ENCODE measurements at regions not wholly inside any gene's neighbourhood (a gene's known extent, or its start where the extent isn't known, plus 50 kb on each side); places are given as distances from the start of the nearest gene placed in this dataset.

- H3K4me3 Mint-ChIP-seq: no peak overlapping the region
- 80% methylated on average over 14 of the region's 15 CpGs for WGBS (ENCODE audit: insufficient coverage)
Observed at GRCh38 chr7:24141874-24142509, 142.0 kb upstream of the NPY start.

GRCh38 chr7:24143547-24143946 lies 140.4 kb upstream of the NPY start:
- no peaks in the 10 kb centered on the region for H3K4me1 ChIP-seq (ENCODE audit: control insufficient read depth in 1 of 2, insufficient read depth in 2 of 2, low read length in 2 of 2)
- intact Hi-C loops (cut with micrococcal nuclease): no loop called here
- no peak overlapping the region for H3K9ac ChIP-seq (ENCODE audit: insufficient read depth, low read length, poor library complexity, severe bottlenecking)
- no peaks in the 10 kb centered on the region for H3K27me3 ChIP-seq (ENCODE audit: control insufficient read depth in 2 of 2, insufficient read depth in 2 of 2, low read length in 2 of 2)
- Mint-ChIP-seq H3K27me3 (ENCODE audit: low read depth in 3 of 3) (peaks cover 1 to 6% (median 4%) of the 10 kb centered on the region in 3 donors), H3K9me3 (peaks cover 0 to 7% (median 0%) of the 10 kb centered on the region in 7 donors), H3K36me3 (no peaks in the 10 kb centered on the region), H3K4me1 (no peaks in the 10 kb centered on the region), H3K4me3 (no peak overlapping the region), H3K27ac (no peak overlapping the region)
- no peak for TF ChIP-seq CTCF (IDR thresholded peaks at IDR 0.05)
- no peak overlapping the region for H3K4me3 ChIP-seq (replicated peaks in 1 of 3; ENCODE audit: low read depth in 2 of 3, low read length in 3 of 3)
- no peaks in the 10 kb centered on the region for H4K20me1 ChIP-seq (ENCODE audit: insufficient read depth, low read length)
- no peaks in the 10 kb centered on the region for H3K36me3 ChIP-seq (replicated peaks in 1 of 2; ENCODE audit: control insufficient read depth in 1 of 2, insufficient read depth in 2 of 2, low read length in 2 of 2)
- H3K4me2 ChIP-seq (replicated peaks; ENCODE audit: extremely low read depth, low read length, poor library complexity, severe bottlenecking): no peak overlapping the region
- H3K79me2 ChIP-seq (ENCODE audit: insufficient read depth, low read length): no peaks in the 10 kb centered on the region
- DNase-seq: no peak
- 93% methylated on average over 3 of the region's 4 CpGs for WGBS (ENCODE audit: insufficient coverage)
- H2AFZ ChIP-seq (ENCODE audit: insufficient read depth, low read depth, low read length, poor library complexity, severe bottlenecking): no peak overlapping the region
- H3K9me3 ChIP-seq (replicated peaks in 1 of 2; ENCODE audit: control insufficient read depth in 1 of 2, insufficient read depth in 1 of 2, low read length in 2 of 2): no peaks in the 10 kb centered on the region
- H3K27ac ChIP-seq (ENCODE audit: low read depth in 1 of 2, low read length in 2 of 2): no peak overlapping the region

More at GRCh38 chr7:24141874-24142509, 142.0 kb upstream of the NPY start:
- no peak for DNase-seq
- H3K79me2 ChIP-seq (ENCODE audit: insufficient read depth, low read length): no peaks in the 10 kb centered on the region
- no peak overlapping the region for H2AFZ ChIP-seq (ENCODE audit: insufficient read depth, low read depth, low read length, poor library complexity, severe bottlenecking)
- no peak overlapping the region for H3K4me2 ChIP-seq (replicated peaks; ENCODE audit: extremely low read depth, low read length, poor library complexity, severe bottlenecking)
- H3K4me1 ChIP-seq (ENCODE audit: control insufficient read depth in 1 of 2, insufficient read depth in 2 of 2, low read length in 2 of 2): no peaks in the 10 kb centered on the region
- intact Hi-C loops (cut with micrococcal nuclease): no loop called here
- no peaks in the 10 kb centered on the region for H3K36me3 Mint-ChIP-seq
- H3K36me3 ChIP-seq (replicated peaks in 1 of 2; ENCODE audit: control insufficient read depth in 1 of 2, insufficient read depth in 2 of 2, low read length in 2 of 2): no peaks in the 10 kb centered on the region
- TF ChIP-seq CTCF (IDR thresholded peaks at IDR 0.05): no peak
- H3K9me3 ChIP-seq (replicated peaks in 1 of 2; ENCODE audit: control insufficient read depth in 1 of 2, insufficient read depth in 1 of 2, low read length in 2 of 2): no peaks in the 10 kb centered on the region
- H3K27ac ChIP-seq (ENCODE audit: low read depth in 1 of 2, low read length in 2 of 2): no peak overlapping the region
- H4K20me1 ChIP-seq (ENCODE audit: insufficient read depth, low read length): no peaks in the 10 kb centered on the region
- H3K4me1 Mint-ChIP-seq: no peaks in the 10 kb centered on the region
- peaks cover 0 to 7% (median 0%) of the 10 kb centered on the region in 7 donors for H3K9me3 Mint-ChIP-seq
- H3K27me3 Mint-ChIP-seq (ENCODE audit: low read depth in 3 of 3): peaks cover 3 to 8% (median 4%) of the 10 kb centered on the region in 3 donors
- H3K27ac Mint-ChIP-seq: no peak overlapping the region
- no peak overlapping the region for H3K4me3 ChIP-seq (replicated peaks in 1 of 3; ENCODE audit: low read depth in 2 of 3, low read length in 3 of 3)
- no peak overlapping the region for H3K9ac ChIP-seq (ENCODE audit: insufficient read depth, low read length, poor library complexity, severe bottlenecking)
- H3K27me3 ChIP-seq (ENCODE audit: control insufficient read depth in 2 of 2, insufficient read depth in 2 of 2, low read length in 2 of 2): no peaks in the 10 kb centered on the region
